HepG2 (cell line): ENCODE measurements at regions not wholly inside any gene's neighbourhood (a gene's known extent, or its start where the extent isn't known, plus 50 kb on each side); places are given as distances from the start of the nearest gene placed in this dataset.

Experiments
- ATAC-seq: fragments of 200-7000 bp; cut with Tn5 transposase; 3 replicates; pipeline ENCODE4 v1.9.1; 2020; ENCODE audit warnings: mild to moderate bottlenecking, moderate library complexity
- BruUV-seq: library from RNA; stranded (reverse); fragments of 400-500 nt; replicated peaks from 2 replicates; lab custom pipeline; 2021; lab: Mats Ljungman, UMichigan
- CTCF ChIA-PET: fragments of 300-600 bp; formaldehyde crosslinking; extraction: SDS; loops from one replicate; lab custom pipeline; 2021; ENCODE audit warnings: low total read pairs, inconsistent platforms, low intra/inter-chr PET ratio; lab: Yijun Ruan, JAX
- POLR2A ChIA-PET: fragments of 350-600 bp; sonication (Branson Sonifier 250); formaldehyde crosslinking; loops from one replicate; lab custom pipeline; 2020; ENCODE audit warnings: antibody characterized with exemption, inconsistent platforms; lab: Yijun Ruan, JAX
- DNase-seq: peaks from one replicate; pipeline ENCODE4 v3.0.0-alpha.2; 2015; ENCODE audit warnings: low spot score
- FAIRE-seq: peaks from 3 replicates; lab custom pipeline; 2011; peaks lifted over from hg19 to GRCh38; lab: Jason Lieb, UNC
- H2AFZ ChIP-seq: one replicate; pipeline ENCODE4 v1.6.1; 2011; ENCODE audit warnings: low read length, inconsistent platforms
- H3K27ac ChIP-seq: fragments of 300-600 bp; 3 replicates; pipeline ENCODE4 v1.8.0; 2011; ENCODE audit warnings: mixed run types, mild to moderate bottlenecking, mixed read lengths, low read length, inconsistent platforms; ENCODE audit not compliant: insufficient read depth; ENCODE audit errors: extremely low read length
- H3K27me3 ChIP-seq, 2 experiments: fragments of 200-600 bp in 1 of 2; 2 replicates in 1 of 2; 3 replicates in 1 of 2; pipeline versions ENCODE4 v1.6.0 to v1.8.0; 2011; ENCODE audit warnings: low read length in 2 of 2, mild to moderate bottlenecking in 2 of 2, moderate library complexity in 2 of 2, inconsistent platforms in 1 of 2; ENCODE audit not compliant: insufficient read depth in 2 of 2, control insufficient read depth in 1 of 2
- H3K36me3 ChIP-seq, 2 experiments: fragments of 200-600 bp in 1 of 2; replicated peaks in 1 of 2; 2 replicates in 1 of 2; 3 replicates in 1 of 2; pipeline versions ENCODE4 v1.5.1 to v1.8.0; 2011; ENCODE audit warnings: low read length in 2 of 2, inconsistent platforms in 1 of 2; ENCODE audit not compliant: insufficient read depth in 2 of 2, control insufficient read depth in 1 of 2
- H3K4me1 ChIP-seq: 2 replicates; pipeline ENCODE4 v1.5.1; 2012; ENCODE audit warnings: low read length, inconsistent platforms; ENCODE audit not compliant: insufficient read depth
- H3K4me2 ChIP-seq: 2 replicates; pipeline ENCODE4 v1.6.0; 2011; ENCODE audit warnings: low read depth, low read length, inconsistent platforms
- H3K4me3 ChIP-seq, 3 experiments: fragments of 200-600 bp in 1 of 3; sonication (generic), shearing (Covaris generic) in 1 of 3; replicated peaks in 1 of 3; 2 replicates each; pipeline ENCODE4 v1.5.1; 2011 to 2016; ENCODE audit warnings: low read length in 3 of 3, inconsistent platforms in 2 of 3, low read depth in 2 of 3, mild to moderate bottlenecking in 2 of 3, control low read depth in 1 of 3, mixed read lengths in 1 of 3; ENCODE audit not compliant: insufficient read depth in 1 of 3
- H3K79me2 ChIP-seq: one replicate; pipeline ENCODE4 v1.6.1; 2011; ENCODE audit warnings: low read length, inconsistent platforms; ENCODE audit not compliant: insufficient read depth
- H3K9ac ChIP-seq: 2 replicates; pipeline ENCODE4 v1.6.0; 2011; ENCODE audit warnings: mild to moderate bottlenecking, low read depth, low read length, inconsistent platforms; ENCODE audit not compliant: insufficient read depth
- H3K9me3 ChIP-seq: 2 replicates; pipeline ENCODE4 v1.5.1; 2012; ENCODE audit warnings: mild to moderate bottlenecking, low read length
- H4K20me1 ChIP-seq: 2 replicates; pipeline ENCODE4 v1.6.0; 2011; ENCODE audit warnings: inconsistent platforms, mild to moderate bottlenecking, low read length, moderate library complexity; ENCODE audit not compliant: insufficient read depth
- JDP2 ChIP-seq: sonication (generic); formaldehyde crosslinking; IDR thresholded peaks from 2 replicates; pipeline ENCODE4 v1.8.1; 2022; ENCODE audit warnings: missing genetic modification reagents, borderline replicate concordance
- RBM22 ChIP-seq: fragments of 200-400 bp; formaldehyde crosslinking; optimal IDR thresholded peaks from 2 replicates; pipeline ENCODE3; 2017; ENCODE audit warnings: mild to moderate bottlenecking, low read length, moderate library complexity
- SPEN ChIP-seq: sonication (generic); formaldehyde crosslinking; IDR thresholded peaks from 2 replicates; pipeline ENCODE4 v1.5.1; 2020; ENCODE audit warnings: low read depth, mild to moderate bottlenecking, missing genetic modification reagents
- ZNF138 ChIP-seq: sonication (generic); formaldehyde crosslinking; IDR thresholded peaks from 2 replicates; pipeline ENCODE4 v1.5.0; 2020; ENCODE audit warnings: mild to moderate bottlenecking, low read depth, missing genetic modification reagents
- WGBS: methylation state at CpG from one replicate; pipeline ENCODE4 v1.1.6; 2017; ENCODE audit warnings: low lambda C conversion rate; 5-methylcytosine and 5-hydroxymethylcytosine counted together
- in situ Hi-C: cut with HindIII; loops from 2 replicates; pipeline ENCODE4 v1.10.0; 2017; ENCODE audit warnings: low pct_unique_long_range_greater_than_20kb; ENCODE audit not compliant: extremely low pct_ligation_motif_present
- intact Hi-C: fragments of 100-400 bp; cut with micrococcal nuclease; formaldehyde crosslinking; loops from one replicate; pipeline ENCODE4 v1.10.0; 2022; ENCODE audit not compliant: unreplicated experiment
- TF ChIP-seq, protein P1 (sequence below): sonication (generic); formaldehyde crosslinking; IDR thresholded peaks from 2 replicates; pipeline ENCODE4 v1.4.0; 2020; ENCODE audit warnings: missing genetic modification reagents, mild to moderate bottlenecking, borderline replicate concordance
- TF ChIP-seq, protein P2 (sequence below): sonication (generic); formaldehyde crosslinking; IDR thresholded peaks from 2 replicates; pipeline ENCODE4 v1.5.1; 2020; ENCODE audit warnings: missing genetic modification reagents, mild to moderate bottlenecking, borderline replicate concordance
- TF ChIP-seq, protein P3 (sequence below), 2 experiments: sonication (generic) in 1 of 2; formaldehyde crosslinking in 1 of 2; IDR thresholded peaks; 2 replicates each; pipeline versions ENCODE4 v1.6.1 to v1.9.0; 2014 to 2022; ENCODE audit warnings: antibody characterized with exemption in 1 of 2, borderline replicate concordance in 1 of 2, inconsistent platforms in 1 of 2, low read depth in 1 of 2, missing genetic modification reagents in 1 of 2
- TF ChIP-seq, protein P4 (sequence below): fragments of 450-650 bp; IDR thresholded peaks from 2 replicates; pipeline ENCODE4 v1.6.1; 2016

DNA sequence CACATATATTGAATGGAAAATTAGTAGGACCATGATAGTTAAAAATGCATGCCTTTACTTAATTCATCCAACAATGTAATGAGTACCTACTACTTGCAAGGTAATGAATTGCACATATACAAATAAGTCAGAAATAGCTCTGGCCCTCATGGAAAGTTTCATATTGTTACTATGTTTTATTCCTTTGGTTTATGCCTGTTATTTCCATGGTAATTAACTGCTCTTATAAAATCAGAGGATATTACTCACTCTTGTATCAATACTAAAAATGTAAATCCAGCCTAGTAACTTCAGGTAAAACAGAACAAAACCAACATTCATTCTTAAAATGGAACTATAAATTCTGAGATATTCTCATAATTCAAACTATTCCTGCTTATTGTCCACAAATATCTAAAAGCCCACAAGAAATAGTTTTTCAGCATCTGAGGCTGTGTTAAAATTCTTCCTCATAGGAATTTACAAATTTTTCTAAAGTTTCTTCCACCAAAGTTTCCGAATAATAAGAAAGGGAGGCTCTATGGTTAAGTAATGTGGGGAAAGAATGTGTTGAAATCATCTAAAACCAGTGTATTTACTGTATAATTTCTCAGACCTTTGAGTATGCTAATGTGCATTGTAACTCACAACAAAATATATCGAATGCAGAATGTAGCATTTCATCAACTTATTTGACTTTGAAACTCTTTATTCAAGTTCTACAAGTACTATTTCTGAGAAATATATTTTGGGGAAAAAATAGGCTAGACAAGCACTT, 444.2 kb downstream of the PDGFC start (continued):
- TF ChIP-seq, protein P1, sequence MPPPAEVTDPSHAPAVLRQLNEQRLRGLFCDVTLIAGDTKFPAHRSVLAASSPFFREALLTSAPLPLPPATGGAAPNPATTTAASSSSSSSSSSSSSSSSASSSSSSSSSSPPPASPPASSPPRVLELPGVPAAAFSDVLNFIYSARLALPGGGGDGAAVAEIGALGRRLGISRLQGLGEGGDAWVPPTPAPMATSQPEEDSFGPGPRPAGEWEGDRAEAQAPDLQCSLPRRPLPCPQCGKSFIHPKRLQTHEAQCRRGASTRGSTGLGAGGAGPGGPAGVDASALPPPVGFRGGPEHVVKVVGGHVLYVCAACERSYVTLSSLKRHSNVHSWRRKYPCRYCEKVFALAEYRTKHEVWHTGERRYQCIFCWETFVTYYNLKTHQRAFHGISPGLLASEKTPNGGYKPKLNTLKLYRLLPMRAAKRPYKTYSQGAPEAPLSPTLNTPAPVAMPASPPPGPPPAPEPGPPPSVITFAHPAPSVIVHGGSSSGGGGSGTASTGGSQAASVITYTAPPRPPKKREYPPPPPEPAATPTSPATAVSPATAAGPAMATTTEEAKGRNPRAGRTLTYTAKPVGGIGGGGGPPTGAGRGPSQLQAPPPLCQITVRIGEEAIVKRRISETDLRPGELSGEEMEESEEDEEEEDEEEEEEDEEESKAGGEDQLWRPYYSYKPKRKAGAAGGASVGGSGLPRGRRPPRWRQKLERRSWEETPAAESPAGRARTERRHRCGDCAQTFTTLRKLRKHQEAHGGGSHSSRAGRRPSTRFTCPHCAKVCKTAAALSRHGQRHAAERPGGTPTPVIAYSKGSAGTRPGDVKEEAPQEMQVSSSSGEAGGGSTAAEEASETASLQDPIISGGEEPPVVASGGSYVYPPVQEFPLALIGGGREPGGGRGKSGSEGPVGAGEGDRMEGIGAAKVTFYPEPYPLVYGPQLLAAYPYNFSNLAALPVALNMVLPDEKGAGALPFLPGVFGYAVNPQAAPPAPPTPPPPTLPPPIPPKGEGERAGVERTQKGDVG (CRISPR knock-in tag), result no peak
- TF ChIP-seq JDP2 (CRISPR knock-in tag), result no peak
- no peak for TF ChIP-seq RBM22
- TF ChIP-seq, protein P2, sequence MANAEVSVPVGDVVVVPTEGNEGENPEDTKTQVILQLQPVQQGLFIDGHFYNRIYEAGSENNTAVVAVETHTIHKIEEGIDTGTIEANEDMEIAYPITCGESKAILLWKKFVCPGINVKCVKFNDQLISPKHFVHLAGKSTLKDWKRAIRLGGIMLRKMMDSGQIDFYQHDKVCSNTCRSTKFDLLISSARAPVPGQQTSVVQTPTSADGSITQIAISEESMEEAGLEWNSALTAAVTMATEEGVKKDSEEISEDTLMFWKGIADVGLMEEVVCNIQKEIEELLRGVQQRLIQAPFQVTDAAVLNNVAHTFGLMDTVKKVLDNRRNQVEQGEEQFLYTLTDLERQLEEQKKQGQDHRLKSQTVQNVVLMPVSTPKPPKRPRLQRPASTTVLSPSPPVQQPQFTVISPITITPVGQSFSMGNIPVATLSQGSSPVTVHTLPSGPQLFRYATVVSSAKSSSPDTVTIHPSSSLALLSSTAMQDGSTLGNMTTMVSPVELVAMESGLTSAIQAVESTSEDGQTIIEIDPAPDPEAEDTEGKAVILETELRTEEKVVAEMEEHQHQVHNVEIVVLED (CRISPR knock-in tag), result no peak
- no peak for TF ChIP-seq ZNF138 (CRISPR knock-in tag)

DNA sequence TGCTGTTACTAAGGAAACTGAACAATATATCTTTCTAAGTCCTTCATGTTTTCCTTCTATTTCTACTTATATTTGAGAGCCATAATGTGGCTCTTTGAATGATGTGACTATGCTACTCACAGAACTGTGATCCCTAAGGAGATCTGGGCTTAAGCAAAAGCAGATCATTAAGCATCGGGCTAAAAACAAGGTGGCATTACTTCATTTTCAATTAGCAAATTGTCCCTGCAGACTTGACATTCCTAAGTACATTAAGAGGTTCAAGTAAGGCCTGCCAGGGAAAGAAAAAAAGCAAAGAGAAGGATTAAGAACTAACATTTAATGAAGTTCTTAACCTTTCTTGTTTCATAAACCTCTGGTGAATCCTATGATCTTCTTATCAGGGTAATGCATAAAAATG, 447.6 kb downstream of the PDGFC start:
- CTCF ChIA-PET, result no interaction called here
- Histone ChIP-seq H3K4me3 (no peak overlapping the region), H3K36me3 (no peaks in the 10 kb centered on the region), H3K79me2 (no peaks in the 10 kb centered on the region), H3K9ac (no peak overlapping the region), H4K20me1 (no peaks in the 10 kb centered on the region), H3K27me3 (no peaks in the 10 kb centered on the region), H2AFZ (no peak overlapping the region), H3K27ac (no peak overlapping the region), H3K4me1 (no peaks in the 10 kb centered on the region), H3K4me2 (no peak overlapping the region), H3K9me3 (no peaks in the 10 kb centered on the region)
- no TSS peak for BruUV-seq
- ATAC-seq, result no peak
- DNase-seq, result no peak
- POLR2A ChIA-PET, result no interaction called here
- no peak for FAIRE-seq
- in situ Hi-C loops, result no loop called here
- intact Hi-C loops, result no loop called here
- WGBS, result 0% methylated on average over 1 of the region's 1 CpG
- TF ChIP-seq, protein P3, sequence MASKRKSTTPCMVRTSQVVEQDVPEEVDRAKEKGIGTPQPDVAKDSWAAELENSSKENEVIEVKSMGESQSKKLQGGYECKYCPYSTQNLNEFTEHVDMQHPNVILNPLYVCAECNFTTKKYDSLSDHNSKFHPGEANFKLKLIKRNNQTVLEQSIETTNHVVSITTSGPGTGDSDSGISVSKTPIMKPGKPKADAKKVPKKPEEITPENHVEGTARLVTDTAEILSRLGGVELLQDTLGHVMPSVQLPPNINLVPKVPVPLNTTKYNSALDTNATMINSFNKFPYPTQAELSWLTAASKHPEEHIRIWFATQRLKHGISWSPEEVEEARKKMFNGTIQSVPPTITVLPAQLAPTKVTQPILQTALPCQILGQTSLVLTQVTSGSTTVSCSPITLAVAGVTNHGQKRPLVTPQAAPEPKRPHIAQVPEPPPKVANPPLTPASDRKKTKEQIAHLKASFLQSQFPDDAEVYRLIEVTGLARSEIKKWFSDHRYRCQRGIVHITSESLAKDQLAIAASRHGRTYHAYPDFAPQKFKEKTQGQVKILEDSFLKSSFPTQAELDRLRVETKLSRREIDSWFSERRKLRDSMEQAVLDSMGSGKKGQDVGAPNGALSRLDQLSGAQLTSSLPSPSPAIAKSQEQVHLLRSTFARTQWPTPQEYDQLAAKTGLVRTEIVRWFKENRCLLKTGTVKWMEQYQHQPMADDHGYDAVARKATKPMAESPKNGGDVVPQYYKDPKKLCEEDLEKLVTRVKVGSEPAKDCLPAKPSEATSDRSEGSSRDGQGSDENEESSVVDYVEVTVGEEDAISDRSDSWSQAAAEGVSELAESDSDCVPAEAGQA (IDR thresholded peaks at IDR 0.05; ENCODE audit: low read depth), result no peak
- TF ChIP-seq, protein P3 (CRISPR knock-in tag; IDR thresholded peaks at IDR 0.05; ENCODE audit: borderline replicate concordance), result no peak
- TF ChIP-seq, protein P4, sequence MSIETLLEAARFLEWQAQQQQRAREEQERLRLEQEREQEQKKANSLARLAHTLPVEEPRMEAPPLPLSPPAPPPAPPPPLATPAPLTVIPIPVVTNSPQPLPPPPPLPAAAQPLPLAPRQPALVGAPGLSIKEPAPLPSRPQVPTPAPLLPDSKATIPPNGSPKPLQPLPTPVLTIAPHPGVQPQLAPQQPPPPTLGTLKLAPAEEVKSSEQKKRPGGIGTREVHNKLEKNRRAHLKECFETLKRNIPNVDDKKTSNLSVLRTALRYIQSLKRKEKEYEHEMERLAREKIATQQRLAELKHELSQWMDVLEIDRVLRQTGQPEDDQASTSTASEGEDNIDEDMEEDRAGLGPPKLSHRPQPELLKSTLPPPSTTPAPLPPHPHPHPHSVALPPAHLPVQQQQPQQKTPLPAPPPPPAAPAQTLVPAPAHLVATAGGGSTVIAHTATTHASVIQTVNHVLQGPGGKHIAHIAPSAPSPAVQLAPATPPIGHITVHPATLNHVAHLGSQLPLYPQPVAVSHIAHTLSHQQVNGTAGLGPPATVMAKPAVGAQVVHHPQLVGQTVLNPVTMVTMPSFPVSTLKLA, result no peak
- TF ChIP-seq SPEN (CRISPR knock-in tag), result no peak
